ENCODE measurements at regions not wholly inside any gene's neighbourhood (a gene's known extent, or its start where the extent isn't known, plus 50 kb on each side); places are given as distances from the start of the nearest gene placed in this dataset.
"Not testable (repeated sequence)": the region's sequence is repeated elsewhere in the genome, so short reads cannot be mapped to it uniquely, and the experiment has no call there.

DNA sequence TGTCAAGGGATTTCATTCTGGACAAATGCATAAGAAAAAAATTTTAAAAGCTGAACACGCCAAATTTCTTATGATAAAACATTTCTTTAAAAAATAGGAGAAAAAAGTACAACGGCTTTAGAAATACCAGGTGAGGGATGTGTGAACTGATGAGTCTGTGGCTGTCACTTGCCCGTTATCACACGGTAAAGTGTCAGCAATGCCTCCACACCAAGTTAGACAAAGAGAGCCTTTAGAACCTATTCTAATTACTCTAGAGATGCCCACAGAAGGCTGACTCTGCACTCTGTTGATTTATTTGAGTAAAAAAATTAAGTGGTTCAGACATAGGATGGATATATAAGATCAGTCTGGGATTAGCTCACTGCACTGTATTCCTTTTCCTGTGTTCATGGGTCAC is 523.8 kb downstream of the RNF144A start:
- Histone ChIP-seq H3K4me1 (ENCODE audit: low read length) (no peaks in the 10 kb centered on the region), H3K9me3 (replicated peaks; ENCODE audit: insufficient read depth, low read length) (no peaks in the 10 kb centered on the region), H3K27me3 (replicated peaks; ENCODE audit: insufficient read depth, low read length) (no peaks in the 10 kb centered on the region), H3K4me3 (ENCODE audit: low read length) (no peak overlapping the region), H3K9me2 (replicated peaks; ENCODE audit: insufficient read depth, low read length) (no peaks in the 10 kb centered on the region), H2AFZ (ENCODE audit: low read length) (no peak overlapping the region), H3K9ac (ENCODE audit: low read length) (no peak overlapping the region), H3K79me2 (ENCODE audit: low read length) (no peaks in the 10 kb centered on the region), H4K20me1 (ENCODE audit: insufficient read depth, low read length) (no peaks in the 10 kb centered on the region), H3F3A (ENCODE audit: insufficient read depth, low read length) (no peaks in the 10 kb centered on the region), H3K36me3 (replicated peaks; ENCODE audit: insufficient read depth, low read length) (no peaks in the 10 kb centered on the region), H3K27ac (ENCODE audit: low read length) (no peak overlapping the region), H3K4me2 (ENCODE audit: low read depth, low read length) (no peak overlapping the region)
- DNase-seq: no peak
- TF ChIP-seq EZH2phosphoT487 (IDR thresholded peaks at IDR 0.05; ENCODE audit: low read length): no peak
- TF ChIP-seq EZH2 (optimal IDR thresholded peaks at IDR 0.05; ENCODE audit: low read depth, low read length): no peak
- TF ChIP-seq, protein P1, sequence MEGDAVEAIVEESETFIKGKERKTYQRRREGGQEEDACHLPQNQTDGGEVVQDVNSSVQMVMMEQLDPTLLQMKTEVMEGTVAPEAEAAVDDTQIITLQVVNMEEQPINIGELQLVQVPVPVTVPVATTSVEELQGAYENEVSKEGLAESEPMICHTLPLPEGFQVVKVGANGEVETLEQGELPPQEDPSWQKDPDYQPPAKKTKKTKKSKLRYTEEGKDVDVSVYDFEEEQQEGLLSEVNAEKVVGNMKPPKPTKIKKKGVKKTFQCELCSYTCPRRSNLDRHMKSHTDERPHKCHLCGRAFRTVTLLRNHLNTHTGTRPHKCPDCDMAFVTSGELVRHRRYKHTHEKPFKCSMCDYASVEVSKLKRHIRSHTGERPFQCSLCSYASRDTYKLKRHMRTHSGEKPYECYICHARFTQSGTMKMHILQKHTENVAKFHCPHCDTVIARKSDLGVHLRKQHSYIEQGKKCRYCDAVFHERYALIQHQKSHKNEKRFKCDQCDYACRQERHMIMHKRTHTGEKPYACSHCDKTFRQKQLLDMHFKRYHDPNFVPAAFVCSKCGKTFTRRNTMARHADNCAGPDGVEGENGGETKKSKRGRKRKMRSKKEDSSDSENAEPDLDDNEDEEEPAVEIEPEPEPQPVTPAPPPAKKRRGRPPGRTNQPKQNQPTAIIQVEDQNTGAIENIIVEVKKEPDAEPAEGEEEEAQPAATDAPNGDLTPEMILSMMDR (IDR thresholded peaks at IDR 0.05; ENCODE audit: low read length): no peak

DNA sequence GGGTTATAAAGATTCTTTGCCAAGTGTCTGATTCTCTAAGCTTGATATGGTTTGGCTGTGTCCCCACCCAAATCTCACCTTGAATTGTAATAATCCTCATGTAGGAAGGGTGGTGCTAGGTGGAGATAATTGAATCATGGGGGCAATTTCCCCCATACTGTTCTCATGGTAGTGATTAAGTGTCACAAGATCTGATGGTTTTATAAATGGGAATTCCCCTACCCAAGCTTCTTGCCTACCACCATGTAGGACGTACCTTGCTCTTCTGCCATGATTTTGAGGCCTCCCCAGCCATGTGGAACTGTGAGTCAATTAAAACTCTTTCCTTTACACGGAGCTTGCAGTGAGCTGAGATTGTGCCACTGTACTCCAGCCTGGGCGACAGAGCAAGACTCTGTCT is 524.6 kb downstream of the RNF144A start:
- H3K4me3 ChIP-seq (ENCODE audit: low read length); H3K27me3 ChIP-seq (replicated peaks; ENCODE audit: insufficient read depth, low read length); H3K27ac ChIP-seq (ENCODE audit: low read length); H3K9ac ChIP-seq (ENCODE audit: low read length); H2AFZ ChIP-seq (ENCODE audit: low read length); H3K4me1 ChIP-seq (ENCODE audit: low read length); H3K9me2 ChIP-seq (replicated peaks; ENCODE audit: insufficient read depth, low read length); H3F3A ChIP-seq (ENCODE audit: insufficient read depth, low read length); H3K79me2 ChIP-seq (ENCODE audit: low read length); H3K4me2 ChIP-seq (ENCODE audit: low read depth, low read length); H3K9me3 ChIP-seq (replicated peaks; ENCODE audit: insufficient read depth, low read length); H4K20me1 ChIP-seq (ENCODE audit: insufficient read depth, low read length); H3K36me3 ChIP-seq (replicated peaks; ENCODE audit: insufficient read depth, low read length); DNase-seq: not testable (repeated sequence)

GRCh38 chr2:7444626-7445025 is 527.4 kb downstream of the RNF144A start:
- no peaks in the 10 kb centered on the region for H3K9me3 ChIP-seq (replicated peaks; ENCODE audit: insufficient read depth, low read length)
- H3K36me3 ChIP-seq (replicated peaks; ENCODE audit: insufficient read depth, low read length): no peaks in the 10 kb centered on the region
- no peak overlapping the region for H3K27ac ChIP-seq (ENCODE audit: low read length)
- TF ChIP-seq EZH2 (optimal IDR thresholded peaks at IDR 0.05; ENCODE audit: low read depth, low read length) (no peak), EZH2phosphoT487 (IDR thresholded peaks at IDR 0.05; ENCODE audit: low read length) (no peak)
- TF ChIP-seq, protein P1 (IDR thresholded peaks at IDR 0.05; ENCODE audit: low read length): no peak
- H3K79me2 ChIP-seq (ENCODE audit: low read length): no peaks in the 10 kb centered on the region
- H4K20me1 ChIP-seq (ENCODE audit: insufficient read depth, low read length): no peaks in the 10 kb centered on the region
- H3K27me3 ChIP-seq (replicated peaks; ENCODE audit: insufficient read depth, low read length): no peaks in the 10 kb centered on the region
- DNase-seq: no peak
- no peak overlapping the region for H3K4me2 ChIP-seq (ENCODE audit: low read depth, low read length)
- H3K4me3 ChIP-seq (ENCODE audit: low read length): no peak overlapping the region
- no peaks in the 10 kb centered on the region for H3F3A ChIP-seq (ENCODE audit: insufficient read depth, low read length)
- no peak overlapping the region for H2AFZ ChIP-seq (ENCODE audit: low read length)
- no peak overlapping the region for H3K9ac ChIP-seq (ENCODE audit: low read length)
- H3K9me2 ChIP-seq (replicated peaks; ENCODE audit: insufficient read depth, low read length): no peaks in the 10 kb centered on the region
- no peaks in the 10 kb centered on the region for H3K4me1 ChIP-seq (ENCODE audit: low read length)

DNA sequence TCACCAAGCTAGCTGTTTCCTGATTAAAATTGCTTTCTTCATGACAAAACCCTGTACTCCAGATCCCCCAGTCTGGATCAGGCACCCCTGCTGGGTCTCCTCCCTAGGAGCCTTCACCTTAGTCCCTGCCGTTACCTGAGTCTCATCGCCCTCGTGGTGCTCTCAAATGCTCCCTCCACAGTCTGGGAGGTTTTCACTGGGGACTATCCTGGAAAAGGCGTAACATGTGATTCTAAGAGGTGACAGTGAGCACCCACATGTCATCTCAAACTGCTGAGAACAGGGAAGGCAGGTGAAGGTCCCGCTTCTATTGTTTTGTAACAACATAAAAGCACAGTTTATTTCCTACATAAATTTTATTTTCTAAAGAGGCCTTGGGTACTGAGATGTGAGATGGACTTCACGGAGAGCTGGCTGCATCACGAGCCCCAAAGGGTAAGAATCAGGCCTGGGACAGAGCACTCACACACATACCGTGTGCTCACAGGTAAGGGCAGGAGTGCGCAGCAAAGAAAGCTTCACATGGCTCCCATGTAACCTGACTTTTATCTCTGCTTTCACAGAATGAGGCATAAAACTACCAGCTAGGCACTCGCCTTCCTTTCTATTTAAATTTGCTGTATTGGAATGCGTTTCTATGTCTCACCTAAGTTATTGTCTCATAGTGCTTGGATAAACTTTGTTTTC is 531.5 kb downstream of the RNF144A start:
- no peaks in the 10 kb centered on the region for H3K36me3 ChIP-seq (replicated peaks; ENCODE audit: insufficient read depth, low read length)
- TF ChIP-seq, protein P1 (IDR thresholded peaks at IDR 0.05; ENCODE audit: low read length): no peak
- TF ChIP-seq EZH2phosphoT487 (IDR thresholded peaks at IDR 0.05; ENCODE audit: low read length) (no peak), EZH2 (optimal IDR thresholded peaks at IDR 0.05; ENCODE audit: low read depth, low read length) (no peak)
- no peaks in the 10 kb centered on the region for H4K20me1 ChIP-seq (ENCODE audit: insufficient read depth, low read length)

More for the DNA sequence above, 531.5 kb downstream of the RNF144A start:
- H2AFZ ChIP-seq (ENCODE audit: low read length): no peak overlapping the region
- no peaks in the 10 kb centered on the region for H3K79me2 ChIP-seq (ENCODE audit: low read length)
- no peak overlapping the region for H3K9ac ChIP-seq (ENCODE audit: low read length)
- H3K27me3 ChIP-seq (replicated peaks; ENCODE audit: insufficient read depth, low read length): no peaks in the 10 kb centered on the region
- H3K4me1 ChIP-seq (ENCODE audit: low read length): no peaks in the 10 kb centered on the region
- H3F3A ChIP-seq (ENCODE audit: insufficient read depth, low read length): no peaks in the 10 kb centered on the region
- no peak for DNase-seq
- H3K4me3 ChIP-seq (ENCODE audit: low read length): no peak overlapping the region
- H3K27ac ChIP-seq (ENCODE audit: low read length): no peak overlapping the region
- no peaks in the 10 kb centered on the region for H3K9me2 ChIP-seq (replicated peaks; ENCODE audit: insufficient read depth, low read length)
- H3K4me2 ChIP-seq (ENCODE audit: low read depth, low read length): no peak overlapping the region
- H3K9me3 ChIP-seq (replicated peaks; ENCODE audit: insufficient read depth, low read length): no peaks in the 10 kb centered on the region
